ENCODE measurements at regions not wholly inside any gene's neighbourhood (a gene's known extent, or its start where the extent isn't known, plus 50 kb on each side); places are given as distances from the start of the nearest gene placed in this dataset.

- ATAC-seq: peak; percentile 8
Observed at GRCh38 chr3:134709076-134709475, 58.3 kb upstream of the KY start.

GRCh38 chr3:134709561-134710312 lies 58.9 kb upstream of the KY start:
- peak; percentile 72 for ATAC-seq
- TF ChIP-seq SNAI2 (CRISPR knock-in tag; IDR thresholded peaks at IDR 0.05): no peak
- no peak for TF ChIP-seq ZC3H10 (CRISPR knock-in tag; IDR thresholded peaks at IDR 0.05)
- TF ChIP-seq ZNF8 (CRISPR knock-in tag; IDR thresholded peaks at IDR 0.05): no peak
- TF ChIP-seq TOX (CRISPR knock-in tag; IDR thresholded peaks at IDR 0.05; ENCODE audit: borderline replicate concordance): no peak
- TF ChIP-seq BACH2 (CRISPR knock-in tag; IDR thresholded peaks at IDR 0.05; ENCODE audit: borderline replicate concordance): no peak
- TF ChIP-seq RARB (CRISPR knock-in tag; IDR thresholded peaks at IDR 0.05): no peak
- TF ChIP-seq ZNF70 (CRISPR knock-in tag; IDR thresholded peaks at IDR 0.05): no peak
- TF ChIP-seq, protein P1, sequence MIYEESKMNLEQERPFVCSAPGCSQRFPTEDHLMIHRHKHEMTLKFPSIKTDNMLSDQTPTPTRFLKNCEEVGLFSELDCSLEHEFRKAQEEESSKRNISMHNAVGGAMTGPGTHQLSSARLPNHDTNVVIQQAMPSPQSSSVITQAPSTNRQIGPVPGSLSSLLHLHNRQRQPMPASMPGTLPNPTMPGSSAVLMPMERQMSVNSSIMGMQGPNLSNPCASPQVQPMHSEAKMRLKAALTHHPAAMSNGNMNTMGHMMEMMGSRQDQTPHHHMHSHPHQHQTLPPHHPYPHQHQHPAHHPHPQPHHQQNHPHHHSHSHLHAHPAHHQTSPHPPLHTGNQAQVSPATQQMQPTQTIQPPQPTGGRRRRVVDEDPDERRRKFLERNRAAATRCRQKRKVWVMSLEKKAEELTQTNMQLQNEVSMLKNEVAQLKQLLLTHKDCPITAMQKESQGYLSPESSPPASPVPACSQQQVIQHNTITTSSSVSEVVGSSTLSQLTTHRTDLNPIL (CRISPR knock-in tag; IDR thresholded peaks at IDR 0.05; ENCODE audit: low read depth): no peak
- TF ChIP-seq ESRRG (CRISPR knock-in tag; IDR thresholded peaks at IDR 0.05): no peak
- TF ChIP-seq, protein P2, sequence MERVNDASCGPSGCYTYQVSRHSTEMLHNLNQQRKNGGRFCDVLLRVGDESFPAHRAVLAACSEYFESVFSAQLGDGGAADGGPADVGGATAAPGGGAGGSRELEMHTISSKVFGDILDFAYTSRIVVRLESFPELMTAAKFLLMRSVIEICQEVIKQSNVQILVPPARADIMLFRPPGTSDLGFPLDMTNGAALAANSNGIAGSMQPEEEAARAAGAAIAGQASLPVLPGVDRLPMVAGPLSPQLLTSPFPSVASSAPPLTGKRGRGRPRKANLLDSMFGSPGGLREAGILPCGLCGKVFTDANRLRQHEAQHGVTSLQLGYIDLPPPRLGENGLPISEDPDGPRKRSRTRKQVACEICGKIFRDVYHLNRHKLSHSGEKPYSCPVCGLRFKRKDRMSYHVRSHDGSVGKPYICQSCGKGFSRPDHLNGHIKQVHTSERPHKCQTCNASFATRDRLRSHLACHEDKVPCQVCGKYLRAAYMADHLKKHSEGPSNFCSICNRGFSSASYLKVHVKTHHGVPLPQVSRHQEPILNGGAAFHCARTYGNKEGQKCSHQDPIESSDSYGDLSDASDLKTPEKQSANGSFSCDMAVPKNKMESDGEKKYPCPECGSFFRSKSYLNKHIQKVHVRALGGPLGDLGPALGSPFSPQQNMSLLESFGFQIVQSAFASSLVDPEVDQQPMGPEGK (CRISPR knock-in tag; IDR thresholded peaks at IDR 0.05; ENCODE audit: borderline replicate concordance): no peak
- TF ChIP-seq ZFP3 (CRISPR knock-in tag; IDR thresholded peaks at IDR 0.05): no peak
- no peak for TF ChIP-seq ARNTL (CRISPR knock-in tag; IDR thresholded peaks at IDR 0.05; ENCODE audit: borderline replicate concordance, low read depth)
- no peak for TF ChIP-seq CSDC2 (CRISPR knock-in tag; IDR thresholded peaks at IDR 0.05)
- TF ChIP-seq TCF4 (CRISPR knock-in tag; IDR thresholded peaks at IDR 0.05; ENCODE audit: borderline replicate concordance): no peak

More at GRCh38 chr3:134709076-134709475, 58.3 kb upstream of the KY start:
- TF ChIP-seq ARNTL (CRISPR knock-in tag; IDR thresholded peaks at IDR 0.05; ENCODE audit: borderline replicate concordance, low read depth) (no peak), TOX (CRISPR knock-in tag; IDR thresholded peaks at IDR 0.05; ENCODE audit: borderline replicate concordance) (no peak), ZNF8 (CRISPR knock-in tag; IDR thresholded peaks at IDR 0.05) (no peak), POU6F1 (CRISPR knock-in tag; IDR thresholded peaks at IDR 0.05; ENCODE audit: borderline replicate concordance, low read depth) (no peak), SNAI2 (CRISPR knock-in tag; IDR thresholded peaks at IDR 0.05) (no peak), PPARA (CRISPR knock-in tag; IDR thresholded peaks at IDR 0.05; ENCODE audit: borderline replicate concordance) (no peak), ZNF565 (CRISPR knock-in tag; conservative IDR thresholded peaks at IDR 0.05; ENCODE audit: low read depth) (no peak), OSR1 (CRISPR knock-in tag; IDR thresholded peaks at IDR 0.05) (no peak), TCF4 (CRISPR knock-in tag; IDR thresholded peaks at IDR 0.05; ENCODE audit: borderline replicate concordance) (no peak), ZNF70 (CRISPR knock-in tag; IDR thresholded peaks at IDR 0.05) (no peak), RARB (CRISPR knock-in tag; IDR thresholded peaks at IDR 0.05) (no peak), ZC3H10 (CRISPR knock-in tag; IDR thresholded peaks at IDR 0.05) (no peak), ESRRG (CRISPR knock-in tag; IDR thresholded peaks at IDR 0.05) (no peak), TSHZ2 (CRISPR knock-in tag; IDR thresholded peaks at IDR 0.05) (no peak)
- TF ChIP-seq, protein P2 (CRISPR knock-in tag; IDR thresholded peaks at IDR 0.05; ENCODE audit: borderline replicate concordance): no peak
- TF ChIP-seq, protein P3, sequence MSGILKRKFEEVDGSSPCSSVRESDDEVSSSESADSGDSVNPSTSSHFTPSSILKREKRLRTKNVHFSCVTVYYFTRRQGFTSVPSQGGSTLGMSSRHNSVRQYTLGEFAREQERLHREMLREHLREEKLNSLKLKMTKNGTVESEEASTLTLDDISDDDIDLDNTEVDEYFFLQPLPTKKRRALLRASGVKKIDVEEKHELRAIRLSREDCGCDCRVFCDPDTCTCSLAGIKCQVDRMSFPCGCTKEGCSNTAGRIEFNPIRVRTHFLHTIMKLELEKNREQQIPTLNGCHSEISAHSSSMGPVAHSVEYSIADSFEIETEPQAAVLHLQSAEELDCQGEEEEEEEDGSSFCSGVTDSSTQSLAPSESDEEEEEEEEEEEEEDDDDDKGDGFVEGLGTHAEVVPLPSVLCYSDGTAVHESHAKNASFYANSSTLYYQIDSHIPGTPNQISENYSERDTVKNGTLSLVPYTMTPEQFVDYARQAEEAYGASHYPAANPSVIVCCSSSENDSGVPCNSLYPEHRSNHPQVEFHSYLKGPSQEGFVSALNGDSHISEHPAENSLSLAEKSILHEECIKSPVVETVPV (CRISPR knock-in tag; IDR thresholded peaks at IDR 0.05): no peak

Measured in SK-N-SH treated with all-trans-retinoic acid at 6 μM for 48 hours (cell line).